ENCODE measurements at regions not wholly inside any gene's neighbourhood (a gene's known extent, or its start where the extent isn't known, plus 50 kb on each side); places are given as distances from the start of the nearest gene placed in this dataset.
A peak's percentile ranks its signal among the peaks of the same experiment; 100 is the strongest.

DNA sequence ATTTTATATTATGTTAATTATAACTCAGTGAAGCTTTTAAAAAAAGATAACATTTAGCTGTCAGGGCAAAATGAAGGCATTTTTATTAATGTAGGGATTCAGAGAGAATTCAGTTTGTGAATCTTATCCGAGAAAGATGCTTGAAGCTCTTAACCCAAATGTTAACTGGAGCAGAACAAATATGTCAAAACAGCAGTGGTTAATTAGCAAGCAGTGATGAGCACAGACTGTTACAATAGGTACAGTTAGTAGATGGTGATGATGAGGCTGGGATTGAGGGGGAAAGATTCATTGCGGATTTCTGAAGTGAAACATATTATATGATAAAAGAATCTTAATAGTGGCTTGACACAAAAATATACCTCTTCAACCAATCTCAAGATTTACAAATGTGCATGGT, 356.7 kb downstream of the DIRAS2 start:
- H3K14ac ChIP-seq (ENCODE audit: low read length): no peak overlapping the region
- H2AFZ ChIP-seq (ENCODE audit: low read length): no peak overlapping the region
- no CpG with 5 or more reads among the region's 2 CpGs for WGBS, 2 donors (ENCODE audit: extremely low coverage in 2 of 2, insufficient read length in 2 of 2, insufficient replicate concordance in 1 of 2)
- H2BK15ac ChIP-seq (ENCODE audit: low read length): no peak overlapping the region
- H2BK120ac ChIP-seq (ENCODE audit: low read depth, low read length): no peak overlapping the region
- peaks cover 0 to 4% (median 0%) of the 10 kb centered on the region in 3 experiments for H3K27me3 ChIP-seq (ENCODE audit: control insufficient read depth in 3 of 3, insufficient read depth in 3 of 3, low read depth in 1 of 3, low read length in 3 of 3)
- no peak overlapping the region for H2BK5ac ChIP-seq (ENCODE audit: low read length)
- DNase-seq (ENCODE audit: low spot score): no peak
- peaks cover 0 to 2% of the 10 kb centered on the region in 2 donors for H3K4me1 ChIP-seq (ENCODE audit: control insufficient read depth in 2 of 2, insufficient read depth in 1 of 2, low read depth in 1 of 2, low read length in 2 of 2)
- H4K91ac ChIP-seq (ENCODE audit: low read depth, low read length, poor library complexity): no peak overlapping the region
- H4K8ac ChIP-seq (ENCODE audit: low read depth, low read length): no peak overlapping the region
- peaks cover 0 to 2% of the 10 kb centered on the region in 2 donors for H3K36me3 ChIP-seq (replicated peaks in 1 of 2; ENCODE audit: control insufficient read depth in 2 of 2, insufficient read depth in 2 of 2, low read length in 2 of 2)
- H3K4me2 ChIP-seq (ENCODE audit: insufficient read depth, low read length, poor library complexity, severe bottlenecking): no peak overlapping the region
- H3K4me3 ChIP-seq (ENCODE audit: low read length in 2 of 2): no peak overlapping the region
- no peak overlapping the region for H2AK5ac ChIP-seq (ENCODE audit: low read depth, low read length)
- no peak overlapping the region for H3K27ac ChIP-seq (replicated peaks; ENCODE audit: low read length)
- peaks cover 0 to 3% of the 10 kb centered on the region in 2 donors for H3K9me3 ChIP-seq (replicated peaks in 1 of 2; ENCODE audit: control insufficient read depth in 2 of 2, insufficient read depth in 1 of 2, low read depth in 1 of 2, low read length in 2 of 2)
- no peak overlapping the region for H3K18ac ChIP-seq (ENCODE audit: low read length)
- no peak overlapping the region for H2BK12ac ChIP-seq (ENCODE audit: low read length)
- no peak overlapping the region for H3K9ac ChIP-seq (ENCODE audit: low read depth, low read length, poor library complexity)
- H3K4ac ChIP-seq (ENCODE audit: low read length): no peak overlapping the region
- no peak overlapping the region for H3K23ac ChIP-seq (ENCODE audit: low read depth, low read length, poor library complexity)
- H3K79me1 ChIP-seq (ENCODE audit: low read depth, low read length): no peaks in the 10 kb centered on the region

DNA sequence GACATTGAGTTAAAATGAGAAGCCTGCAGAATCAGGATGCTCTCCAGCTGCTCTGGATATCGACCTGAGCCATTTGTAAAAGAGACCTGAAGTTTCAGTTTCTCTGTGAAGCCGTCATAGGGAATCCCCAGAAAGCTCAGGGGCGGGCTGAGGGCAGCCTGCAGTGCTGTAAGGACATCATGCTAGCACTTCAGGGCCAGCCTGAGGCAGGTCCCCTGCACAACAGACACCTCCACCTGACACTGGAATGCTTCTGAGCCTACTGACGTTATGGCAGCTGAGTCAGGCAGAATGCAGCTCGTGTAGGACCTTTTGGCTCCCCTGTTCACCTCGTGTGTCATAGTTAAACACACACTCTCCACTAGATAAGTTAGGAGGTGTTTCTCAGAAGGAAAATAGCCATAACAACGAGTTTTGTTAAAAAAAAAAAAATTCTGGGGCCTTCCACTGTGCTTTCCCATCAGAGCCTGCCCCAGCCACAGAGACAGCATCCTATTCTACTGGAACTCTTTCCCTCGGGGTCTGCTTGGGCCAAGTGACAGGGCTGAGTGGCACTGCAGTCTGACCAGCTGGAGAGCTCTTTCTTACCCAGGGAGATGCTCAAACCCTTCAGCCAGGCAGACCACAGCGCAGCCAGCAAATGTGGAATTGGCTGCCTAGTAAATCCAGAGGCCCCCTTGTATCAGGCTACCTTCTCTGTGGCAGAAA, 354.9 kb downstream of the DIRAS2 start:
- no CpG with 5 or more reads among the region's 9 CpGs for WGBS, 2 donors (ENCODE audit: extremely low coverage in 2 of 2, insufficient read length in 2 of 2, insufficient replicate concordance in 1 of 2)
- no peak overlapping the region for H3K9ac ChIP-seq (ENCODE audit: low read depth, low read length, poor library complexity)

DNA sequence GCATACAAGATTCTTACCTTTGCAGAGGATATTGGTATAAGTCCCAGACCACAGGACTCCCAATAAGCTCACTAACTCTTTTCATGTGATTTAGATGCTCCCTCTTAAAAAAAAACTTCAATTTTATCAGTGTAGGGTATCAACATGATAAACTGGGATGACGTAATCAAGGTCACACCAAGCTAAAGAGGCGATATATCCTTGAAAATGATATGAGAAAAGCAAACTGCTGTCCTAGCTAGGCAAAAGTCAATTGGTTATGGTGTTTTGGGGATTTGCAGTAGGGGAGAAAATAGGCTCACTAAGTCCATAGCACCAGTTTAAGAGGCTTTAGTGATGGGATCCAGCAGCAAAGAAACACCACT, 354.4 kb downstream of the DIRAS2 start:
- Histone ChIP-seq H2BK12ac (ENCODE audit: low read length) (no peak overlapping the region), H3K36me3 (replicated peaks in 1 of 2; ENCODE audit: control insufficient read depth in 2 of 2, insufficient read depth in 2 of 2, low read length in 2 of 2) (peaks cover 0 to 2% of the 10 kb centered on the region in 2 donors), H3K4ac (ENCODE audit: low read length) (no peak overlapping the region), H3K27me3 (ENCODE audit: control insufficient read depth in 3 of 3, insufficient read depth in 3 of 3, low read depth in 1 of 3, low read length in 3 of 3) (peaks cover 0 to 4% (median 0%) of the 10 kb centered on the region in 3 experiments), H2BK120ac (ENCODE audit: low read depth, low read length) (no peak overlapping the region), H3K79me1 (ENCODE audit: low read depth, low read length) (no peaks in the 10 kb centered on the region), H3K14ac (ENCODE audit: low read length) (no peak overlapping the region), H3K18ac (ENCODE audit: low read length) (no peak overlapping the region), H3K27ac (replicated peaks; ENCODE audit: low read length) (no peak overlapping the region), H2AFZ (ENCODE audit: low read length) (no peak overlapping the region), H4K91ac (ENCODE audit: low read depth, low read length, poor library complexity) (no peak overlapping the region), H3K4me3 (ENCODE audit: low read length in 2 of 2) (no peak overlapping the region), H3K9me3 (replicated peaks in 1 of 2; ENCODE audit: control insufficient read depth in 2 of 2, insufficient read depth in 1 of 2, low read depth in 1 of 2, low read length in 2 of 2) (peaks cover 0 to 3% of the 10 kb centered on the region in 2 donors), H2BK5ac (ENCODE audit: low read length) (no peak overlapping the region), H4K8ac (ENCODE audit: low read depth, low read length) (no peak overlapping the region), H3K23ac (ENCODE audit: low read depth, low read length, poor library complexity) (no peak overlapping the region), H3K4me1 (ENCODE audit: control insufficient read depth in 2 of 2, insufficient read depth in 1 of 2, low read depth in 1 of 2, low read length in 2 of 2) (peaks cover 0 to 2% of the 10 kb centered on the region in 2 donors), H3K9ac (ENCODE audit: low read depth, low read length, poor library complexity) (no peak overlapping the region), H3K4me2 (ENCODE audit: insufficient read depth, low read length, poor library complexity, severe bottlenecking) (no peak overlapping the region), H2AK5ac (ENCODE audit: low read depth, low read length) (no peak overlapping the region), H2BK15ac (ENCODE audit: low read length) (no peak overlapping the region)
- WGBS, 2 donors (ENCODE audit: extremely low coverage in 2 of 2, insufficient read length in 2 of 2, insufficient replicate concordance in 1 of 2): no CpG with 5 or more reads among the region's 2 CpGs
- no peak for DNase-seq (ENCODE audit: low spot score)

More for the DNA sequence above, 354.9 kb downstream of the DIRAS2 start:
- no peak overlapping the region for H3K23ac ChIP-seq (ENCODE audit: low read depth, low read length, poor library complexity)
- no peak overlapping the region for H2AFZ ChIP-seq (ENCODE audit: low read length)
- H3K9me3 ChIP-seq (replicated peaks in 1 of 2; ENCODE audit: control insufficient read depth in 2 of 2, insufficient read depth in 1 of 2, low read depth in 1 of 2, low read length in 2 of 2): peaks cover 0 to 3% of the 10 kb centered on the region in 2 donors
- no peak overlapping the region for H4K8ac ChIP-seq (ENCODE audit: low read depth, low read length)
- no peak for DNase-seq (ENCODE audit: low spot score)
- no peak overlapping the region for H2AK5ac ChIP-seq (ENCODE audit: low read depth, low read length)
- no peaks in the 10 kb centered on the region for H3K79me1 ChIP-seq (ENCODE audit: low read depth, low read length)
- H2BK120ac ChIP-seq (ENCODE audit: low read depth, low read length): no peak overlapping the region
- no peak overlapping the region for H2BK5ac ChIP-seq (ENCODE audit: low read length)
- H3K4me3 ChIP-seq (ENCODE audit: low read length in 2 of 2): no peak overlapping the region
- H4K91ac ChIP-seq (ENCODE audit: low read depth, low read length, poor library complexity): no peak overlapping the region
- no peak overlapping the region for H3K4me2 ChIP-seq (ENCODE audit: insufficient read depth, low read length, poor library complexity, severe bottlenecking)
- H3K14ac ChIP-seq (ENCODE audit: low read length): no peak overlapping the region
- no peak overlapping the region for H3K27ac ChIP-seq (replicated peaks; ENCODE audit: low read length)
- H3K4me1 ChIP-seq (ENCODE audit: control insufficient read depth in 2 of 2, insufficient read depth in 1 of 2, low read depth in 1 of 2, low read length in 2 of 2): peaks cover 0 to 2% of the 10 kb centered on the region in 2 donors
- peak overlapping the region; percentile 88 for H3K18ac ChIP-seq (ENCODE audit: low read length)
- no peak overlapping the region for H2BK12ac ChIP-seq (ENCODE audit: low read length)
- H2BK15ac ChIP-seq (ENCODE audit: low read length): no peak overlapping the region
- H3K36me3 ChIP-seq (replicated peaks in 1 of 2; ENCODE audit: control insufficient read depth in 2 of 2, insufficient read depth in 2 of 2, low read length in 2 of 2): peaks cover 0 to 2% of the 10 kb centered on the region in 2 donors
- H3K4ac ChIP-seq (ENCODE audit: low read length): no peak overlapping the region
- peaks cover 0 to 4% (median 0%) of the 10 kb centered on the region in 3 experiments for H3K27me3 ChIP-seq (ENCODE audit: control insufficient read depth in 3 of 3, insufficient read depth in 3 of 3, low read depth in 1 of 3, low read length in 3 of 3)

DNA sequence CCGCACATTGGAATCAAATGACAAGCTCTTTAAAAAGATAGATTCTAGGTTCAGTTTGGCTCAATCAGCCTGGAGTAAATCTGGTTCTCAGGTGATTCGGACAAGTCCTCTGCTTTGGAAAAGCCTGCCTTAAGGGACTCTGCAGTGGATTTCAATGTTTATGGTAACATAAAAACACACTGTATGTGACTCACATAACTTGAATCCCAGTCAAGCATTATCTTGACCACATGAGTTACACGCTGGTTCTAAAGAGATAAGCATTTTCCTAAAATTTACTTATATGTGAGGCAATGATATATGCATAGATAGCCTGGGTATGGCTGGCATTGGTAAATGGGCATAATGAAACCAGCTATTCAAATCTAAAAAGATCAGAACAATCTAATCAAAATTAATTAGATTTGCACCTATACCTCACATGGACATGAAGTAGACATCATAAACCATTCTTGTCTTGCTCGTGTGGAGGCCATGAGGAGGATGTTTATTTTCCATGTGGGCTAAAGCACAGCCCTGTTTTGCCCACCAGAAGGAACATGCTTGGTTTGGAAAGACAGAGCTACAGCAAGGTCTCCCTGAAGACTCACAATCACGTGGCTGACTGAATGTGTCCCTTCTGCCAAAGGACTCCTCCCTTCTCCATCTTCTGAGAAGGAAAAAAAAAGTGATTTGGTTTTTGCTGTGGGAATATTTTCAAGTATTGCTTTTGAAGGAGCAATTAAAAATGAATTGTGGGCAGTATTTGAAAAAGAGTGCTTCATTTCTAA, 351.7 kb downstream of the DIRAS2 start:
- Histone ChIP-seq H2BK120ac (ENCODE audit: low read depth, low read length) (no peak overlapping the region), H3K14ac (ENCODE audit: low read length) (no peak overlapping the region), H4K8ac (ENCODE audit: low read depth, low read length) (no peak overlapping the region), H3K9ac (ENCODE audit: low read depth, low read length, poor library complexity) (no peak overlapping the region), H3K23ac (ENCODE audit: low read depth, low read length, poor library complexity) (no peak overlapping the region), H3K27me3 (ENCODE audit: control insufficient read depth in 3 of 3, insufficient read depth in 3 of 3, low read depth in 1 of 3, low read length in 3 of 3) (peaks cover 0 to 4% (median 0%) of the 10 kb centered on the region in 3 experiments), H2BK12ac (ENCODE audit: low read length) (no peak overlapping the region), H2AK5ac (ENCODE audit: low read depth, low read length) (no peak overlapping the region), H4K91ac (ENCODE audit: low read depth, low read length, poor library complexity) (no peak overlapping the region), H2BK15ac (ENCODE audit: low read length) (no peak overlapping the region), H2AFZ (ENCODE audit: low read length) (no peak overlapping the region), H3K36me3 (replicated peaks in 1 of 2; ENCODE audit: control insufficient read depth in 2 of 2, insufficient read depth in 2 of 2, low read length in 2 of 2) (peaks cover 0 to 2% of the 10 kb centered on the region in 2 donors), H3K18ac (ENCODE audit: low read length) (no peak overlapping the region), H3K4me3 (ENCODE audit: low read length in 2 of 2) (no peak overlapping the region), H3K4me2 (ENCODE audit: insufficient read depth, low read length, poor library complexity, severe bottlenecking) (no peak overlapping the region), H3K9me3 (replicated peaks in 1 of 2; ENCODE audit: control insufficient read depth in 2 of 2, insufficient read depth in 1 of 2, low read depth in 1 of 2, low read length in 2 of 2) (peaks cover 0 to 3% of the 10 kb centered on the region in 2 donors), H3K27ac (replicated peaks; ENCODE audit: low read length) (no peak overlapping the region), H2BK5ac (ENCODE audit: low read length) (no peak overlapping the region), H3K79me1 (ENCODE audit: low read depth, low read length) (no peaks in the 10 kb centered on the region), H3K4ac (ENCODE audit: low read length) (no peak overlapping the region), H3K4me1 (ENCODE audit: control insufficient read depth in 2 of 2, insufficient read depth in 1 of 2, low read depth in 1 of 2, low read length in 2 of 2) (peaks cover 0 to 2% of the 10 kb centered on the region in 2 donors)
- DNase-seq (ENCODE audit: low spot score): no peak
- no CpG with 5 or more reads among the region's 5 CpGs for WGBS, 2 donors (ENCODE audit: extremely low coverage in 2 of 2, insufficient read length in 2 of 2, insufficient replicate concordance in 1 of 2)

Data from neuronal stem cell (in vitro differentiated cells).